ENCODE measurements at regions not wholly inside any gene's neighbourhood (a gene's known extent, or its start where the extent isn't known, plus 50 kb on each side); places are given as distances from the start of the nearest gene placed in this dataset.

GRCh38 chr2:185202945-185203528 lies 535.6 kb upstream of the FSIP2 start:
- DNase-seq (ENCODE audit: extremely low read depth, low read depth): no peak
- TF ChIP-seq CTCF (IDR thresholded peaks at IDR 0.05; ENCODE audit: low read depth, low read length, missing control alignments): no peak
- H3K4me3 ChIP-seq (replicated peaks; ENCODE audit: low read depth, low read length): no peak overlapping the region

- no peak for TF ChIP-seq CTCF (IDR thresholded peaks at IDR 0.05; ENCODE audit: low read depth, low read length, missing control alignments)
- H3K4me3 ChIP-seq (replicated peaks; ENCODE audit: low read depth, low read length): no peak overlapping the region
- DNase-seq (ENCODE audit: extremely low read depth, low read depth): no peak
These were observed 530.3 kb upstream of the FSIP2 start for GRCh38 chr2:185208261-185208660.

GRCh38 chr2:185215497-185215896 lies 523.1 kb upstream of the FSIP2 start:
- no peak for TF ChIP-seq CTCF (IDR thresholded peaks at IDR 0.05; ENCODE audit: low read depth, low read length, missing control alignments)
- no peak for DNase-seq (ENCODE audit: extremely low read depth, low read depth)
- H3K4me3 ChIP-seq (replicated peaks; ENCODE audit: low read depth, low read length): no peak overlapping the region

GRCh38 chr2:185219981-185220380 lies 518.6 kb upstream of the FSIP2 start:
- H3K4me3 ChIP-seq (replicated peaks; ENCODE audit: low read depth, low read length): no peak overlapping the region
- no peak for TF ChIP-seq CTCF (IDR thresholded peaks at IDR 0.05; ENCODE audit: low read depth, low read length, missing control alignments)
- no peak for DNase-seq (ENCODE audit: extremely low read depth, low read depth)

GRCh38 chr2:185222311-185222710 lies 516.3 kb upstream of the FSIP2 start:
- no peak overlapping the region for H3K4me3 ChIP-seq (replicated peaks; ENCODE audit: low read depth, low read length)
- TF ChIP-seq CTCF (IDR thresholded peaks at IDR 0.05; ENCODE audit: low read depth, low read length, missing control alignments): no peak
- no peak for DNase-seq (ENCODE audit: extremely low read depth, low read depth)

GRCh38 chr2:185227391-185227790 lies 511.2 kb upstream of the FSIP2 start:
- TF ChIP-seq CTCF (IDR thresholded peaks at IDR 0.05; ENCODE audit: low read depth, low read length, missing control alignments): no peak
- DNase-seq (ENCODE audit: extremely low read depth, low read depth): no peak
- H3K4me3 ChIP-seq (replicated peaks; ENCODE audit: low read depth, low read length): no peak overlapping the region

- no peak overlapping the region for H3K4me3 ChIP-seq (replicated peaks; ENCODE audit: low read depth, low read length)
- no peak for DNase-seq (ENCODE audit: extremely low read depth, low read depth)
- TF ChIP-seq CTCF (IDR thresholded peaks at IDR 0.05; ENCODE audit: low read depth, low read length, missing control alignments): no peak
These were observed 499.1 kb upstream of the FSIP2 start for GRCh38 chr2:185239491-185239890.

All from HFF-Myc (cell line).